ENCODE measurements at regions not wholly inside any gene's neighbourhood (a gene's known extent, or its start where the extent isn't known, plus 50 kb on each side); places are given as distances from the start of the nearest gene placed in this dataset.

GRCh38 chr10:64444163-64444562 lies 923.0 kb downstream of the REEP3 start:
- no peak for ATAC-seq

- ATAC-seq = no peak
Observed at GRCh38 chr10:64444564-64444963, 923.4 kb downstream of the REEP3 start.

GRCh38 chr10:64449603-64450002 lies 928.4 kb downstream of the REEP3 start:
- ATAC-seq = no peak

- no peak for ATAC-seq
Observed at GRCh38 chr10:64450312-64450711, 929.1 kb downstream of the REEP3 start.

- ATAC-seq = no peak
Observed at GRCh38 chr10:64454962-64455361, 933.8 kb downstream of the REEP3 start.

- no peak for ATAC-seq
Observed at GRCh38 chr10:64458306-64458705, 937.1 kb downstream of the REEP3 start.

GRCh38 chr10:64463406-64463805 lies 942.2 kb downstream of the REEP3 start:
- ATAC-seq = no peak

- no peak for ATAC-seq
Observed at GRCh38 chr10:64465653-64466052, 944.5 kb downstream of the REEP3 start.

GRCh38 chr10:64468219-64468618 lies 947.0 kb downstream of the REEP3 start:
- ATAC-seq = no peak

GRCh38 chr10:64476506-64476905 lies 955.3 kb downstream of the REEP3 start:
- no peak for ATAC-seq

GRCh38 chr10:64477791-64478190 lies 956.6 kb downstream of the REEP3 start:
- ATAC-seq = no peak

GRCh38 chr10:64484811-64485330 lies 963.7 kb downstream of the REEP3 start:
- ATAC-seq = no peak

GRCh38 chr10:64486149-64486548 lies 964.9 kb downstream of the REEP3 start:
- no peak for ATAC-seq

- ATAC-seq = no peak
Observed at GRCh38 chr10:64486901-64487300, 965.7 kb downstream of the REEP3 start.

- no peak for ATAC-seq
Observed at GRCh38 chr10:64494901-64495300, 973.7 kb downstream of the REEP3 start.

GRCh38 chr10:64497306-64497705 lies 976.1 kb downstream of the REEP3 start:
- ATAC-seq = no peak

GRCh38 chr10:64501807-64502206 lies 980.6 kb downstream of the REEP3 start:
- ATAC-seq = no peak

GRCh38 chr10:64502936-64503335 lies 981.7 kb downstream of the REEP3 start:
- ATAC-seq = no peak

- no peak for ATAC-seq
Observed at GRCh38 chr10:64503429-64503828, 982.2 kb downstream of the REEP3 start.

- ATAC-seq = no peak
Observed at GRCh38 chr10:64505501-64505900, 984.3 kb downstream of the REEP3 start.

- ATAC-seq = no peak
Observed at GRCh38 chr10:64506963-64507362, 985.8 kb downstream of the REEP3 start.

GRCh38 chr10:64507651-64508028 lies 986.4 kb downstream of the REEP3 start:
- no peak for ATAC-seq

GRCh38 chr10:64508029-64508661 lies 986.9 kb downstream of the REEP3 start:
- ATAC-seq = no peak

GRCh38 chr10:64515970-64516699 lies 994.9 kb downstream of the REEP3 start:
- ATAC-seq = no peak

Measured in activated CD4-positive, CD25-positive, alpha-beta regulatory T cell treated with anti-CD3 and anti-CD28 coated beads, Interleukin-2, amount 50 U/mL, for 24 hours (primary cell).